Small intestine (tissue), 7 donors: ENCODE measurements at regions not wholly inside any gene's neighbourhood (a gene's known extent, or its start where the extent isn't known, plus 50 kb on each side); places are given as distances from the start of the nearest gene placed in this dataset.

Source experiments
- DNase-seq, 2 donors: peaks; one replicate each; pipeline versions ENCODE4 v3.0.0 to v3.0.0-alpha.2; 2013
- FAIRE-seq: peaks from 2 replicates; lab custom pipeline; 2012; peaks lifted over from hg19 to GRCh38; lab: Jason Lieb, UNC
- H3K27ac ChIP-seq, 3 donors: one replicate each; pipeline ENCODE4 v1.5.1; 2013; ENCODE audit warnings: low read length in 2 of 3, mild to moderate bottlenecking in 2 of 3, control low read depth in 1 of 3, inconsistent platforms in 1 of 3, low read depth in 1 of 3, moderate library complexity in 1 of 3
- H3K27me3 ChIP-seq, 3 donors: one replicate each; pipeline ENCODE4 v1.6.1; 2013; ENCODE audit warnings: low read length in 3 of 3, inconsistent platforms in 1 of 3; ENCODE audit not compliant: control insufficient read depth in 3 of 3, insufficient read depth in 3 of 3
- H3K36me3 ChIP-seq, 3 donors: one replicate each; pipeline ENCODE4 v1.6.1; 2013; ENCODE audit warnings: low read length in 3 of 3, inconsistent platforms in 1 of 3, low read depth in 1 of 3, mild to moderate bottlenecking in 1 of 3, moderate library complexity in 1 of 3; ENCODE audit not compliant: control insufficient read depth in 3 of 3, insufficient read depth in 2 of 3
- H3K4me1 ChIP-seq, 3 donors: one replicate each; pipeline ENCODE4 v1.6.1; 2013; ENCODE audit warnings: low read length in 2 of 3, inconsistent platforms in 1 of 3, low read depth in 1 of 3, mild to moderate bottlenecking in 1 of 3, moderate library complexity in 1 of 3; ENCODE audit not compliant: control insufficient read depth in 3 of 3, insufficient read depth in 2 of 3
- H3K4me3 ChIP-seq, 3 donors: one replicate each; pipeline ENCODE4 v1.5.1; 2013; ENCODE audit warnings: low read length in 3 of 3, control low read depth in 1 of 3, inconsistent platforms in 1 of 3, low read depth in 1 of 3, mild to moderate bottlenecking in 1 of 3, moderate library complexity in 1 of 3
- H3K9me3 ChIP-seq, 2 donors: one replicate each; pipeline ENCODE4 v1.6.1; 2013; ENCODE audit warnings: low read depth in 1 of 2, low read length in 1 of 2; ENCODE audit not compliant: control insufficient read depth in 2 of 2, insufficient read depth in 1 of 2
- WGBS, 3 donors: extraction: QIAGEN DNeasy Blood & Tissue Kit; methylation state at CpG; one replicate each; pipeline ENCODE4 v1.1.7; 2013; 5-methylcytosine and 5-hydroxymethylcytosine counted together
- donor health status: healthy with polysubstance abuse.
- donor health status: control.
- donor health status: control.
- donor health status: Bipolar disorder and iron deficiency.
- donor health status: healthy.

GRCh38 chr7:57300747-57301146, 149.2 kb upstream of the ZNF716 start:
- WGBS, 3 donors = 65 to 77% (median 72%) methylated on average over 4 of the region's 4 CpGs
- Histone ChIP-seq H3K4me1 (no peaks in the 10 kb centered on the region), H3K9me3 (peaks cover 0 to 28% of the 10 kb centered on the region in 2 donors), H3K36me3 (no peaks in the 10 kb centered on the region), H3K4me3 (no peak overlapping the region), H3K27ac (no peak overlapping the region), H3K27me3 (no peaks in the 10 kb centered on the region)
- no peak for DNase-seq
- no peak for FAIRE-seq

GRCh38 chr7:57305192-57305748, 144.7 kb upstream of the ZNF716 start:
- 63 to 70% (median 66%) methylated on average over 17 of the region's 17 CpGs for WGBS, 3 donors
- Histone ChIP-seq H3K4me1 (no peaks in the 10 kb centered on the region), H3K36me3 (no peaks in the 10 kb centered on the region), H3K4me3 (no peak overlapping the region), H3K9me3 (peaks cover 2 to 43% of the 10 kb centered on the region in 2 donors), H3K27ac (no peak overlapping the region), H3K27me3 (no peaks in the 10 kb centered on the region)
- DNase-seq (no peak), FAIRE-seq (no peak)

GRCh38 chr7:57308631-57309408, 141.2 kb upstream of the ZNF716 start:
- DNase-seq (no peak), FAIRE-seq (no peak)
- H3K36me3 ChIP-seq = no peaks in the 10 kb centered on the region
- no peak overlapping the region for H3K27ac ChIP-seq
- 65 to 69% (median 67%) methylated on average over 20 of the region's 20 CpGs for WGBS, 3 donors
- H3K4me1 ChIP-seq = no peaks in the 10 kb centered on the region
- H3K9me3 ChIP-seq = peaks cover 6 to 54% of the 10 kb centered on the region in 2 donors
- no peak overlapping the region for H3K4me3 ChIP-seq
- H3K27me3 ChIP-seq = no peaks in the 10 kb centered on the region

GRCh38 chr7:57327081-57327480, 122.9 kb upstream of the ZNF716 start:
- no peaks in the 10 kb centered on the region for H3K4me1 ChIP-seq
- no peak overlapping the region for H3K27ac ChIP-seq
- H3K9me3 ChIP-seq = peaks cover 7 to 54% of the 10 kb centered on the region in 2 donors
- H3K4me3 ChIP-seq = no peak overlapping the region
- H3K36me3 ChIP-seq = no peaks in the 10 kb centered on the region
- FAIRE-seq = no peak
- no peak for DNase-seq
- 86 to 87% (median 87%) methylated on average over 4 of the region's 4 CpGs for WGBS, 3 donors
- H3K27me3 ChIP-seq = no peaks in the 10 kb centered on the region

- H3K9me3 ChIP-seq = peaks cover 5 to 48% of the 10 kb centered on the region in 2 donors
Observed at GRCh38 chr7:57328457-57328856, 121.5 kb upstream of the ZNF716 start.

GRCh38 chr7:57328963-57329362, 121.0 kb upstream of the ZNF716 start:
- FAIRE-seq = no peak
- Histone ChIP-seq H3K27me3 (no peaks in the 10 kb centered on the region), H3K4me1 (no peaks in the 10 kb centered on the region), H3K4me3 (no peak overlapping the region), H3K9me3 (peaks cover 5 to 51% of the 10 kb centered on the region in 2 donors), H3K27ac (no peak overlapping the region), H3K36me3 (no peaks in the 10 kb centered on the region)
- no peak for DNase-seq
- 59 to 72% (median 71%) methylated on average over 3 of the region's 3 CpGs for whole genome bisulfite sequencing, 3 donors

More at GRCh38 chr7:57328457-57328856, 121.5 kb upstream of the ZNF716 start:
- no peak for FAIRE-seq
- H3K36me3 ChIP-seq = no peaks in the 10 kb centered on the region
- H3K27ac ChIP-seq = no peak overlapping the region
- DNase-seq = no peak
- H3K27me3 ChIP-seq = no peaks in the 10 kb centered on the region
- H3K4me3 ChIP-seq = no peak overlapping the region
- no peaks in the 10 kb centered on the region for H3K4me1 ChIP-seq
- WGBS, 3 donors = 82 to 84% (median 83%) methylated on average over 11 of the region's 11 CpGs

- Histone ChIP-seq H3K4me3 (no peak overlapping the region), H3K27ac (no peak overlapping the region), H3K4me1 (no peaks in the 10 kb centered on the region), H3K27me3 (no peaks in the 10 kb centered on the region), H3K9me3 (peaks cover 2 to 64% of the 10 kb centered on the region in 2 donors), H3K36me3 (no peaks in the 10 kb centered on the region)
- DNase-seq (no peak), FAIRE-seq (no peak)
- WGBS, 3 donors = 70 to 83% (median 75%) methylated on average over 11 of the region's 11 CpGs
Observed at GRCh38 chr7:57339198-57339944, 110.6 kb upstream of the ZNF716 start.

- H3K27me3 ChIP-seq = no peaks in the 10 kb centered on the region
- WGBS, 3 donors = 77 to 88% (median 80%) methylated on average over 5 of the region's 5 CpGs
- FAIRE-seq = no peak
- H3K4me3 ChIP-seq = no peak overlapping the region
- no peaks in the 10 kb centered on the region for H3K4me1 ChIP-seq
- no peak overlapping the region for H3K27ac ChIP-seq
- no peaks in the 10 kb centered on the region for H3K36me3 ChIP-seq
- no peak for DNase-seq
- H3K9me3 ChIP-seq = peaks cover 2 to 67% of the 10 kb centered on the region in 2 donors
Observed at GRCh38 chr7:57342954-57343353, 107.0 kb upstream of the ZNF716 start.
